CD14-positive monocyte (primary cell): ENCODE measurements at regions not wholly inside any gene's neighbourhood (a gene's known extent, or its start where the extent isn't known, plus 50 kb on each side); places are given as distances from the start of the nearest gene placed in this dataset.

Source experiments
- DNase-seq, 3 donors: peaks; one replicate each; pipeline ENCODE4 v3.0.0-alpha.2; 2011 to 2022
- H2AFZ ChIP-seq: 2 replicates; pipeline ENCODE4 v1.6.0; 2012; ENCODE audit warnings: mild to moderate bottlenecking, low read depth, low read length, inconsistent platforms; ENCODE audit not compliant: insufficient read depth, poor library complexity, severe bottlenecking
- H3K27ac ChIP-seq, 2 donors: 1 replicate in 1 of 2; 2 replicates in 1 of 2; pipeline ENCODE4 v1.5.1; 2012 to 2013; ENCODE audit warnings: low read length in 2 of 2, control low read depth in 1 of 2, inconsistent platforms in 1 of 2, low read depth in 1 of 2, mild to moderate bottlenecking in 1 of 2
- H3K27me3 ChIP-seq, 2 donors: one replicate each; pipeline versions ENCODE4 v1.6.0 to v1.6.1; 2011 to 2013; ENCODE audit warnings: low read length in 2 of 2; ENCODE audit not compliant: control insufficient read depth in 2 of 2, insufficient read depth in 2 of 2
- H3K36me3 ChIP-seq, 2 donors: replicated peaks in 1 of 2; 1 replicate in 1 of 2; 2 replicates in 1 of 2; pipeline versions ENCODE4 v1.5.1 to v1.6.1; 2012 to 2013; ENCODE audit warnings: low read length in 2 of 2, control low read depth in 1 of 2, inconsistent platforms in 1 of 2, mild to moderate bottlenecking in 1 of 2; ENCODE audit not compliant: insufficient read depth in 2 of 2, control insufficient read depth in 1 of 2
- H3K4me1 ChIP-seq, 2 donors: 1 replicate in 1 of 2; 2 replicates in 1 of 2; pipeline versions ENCODE4 v1.5.1 to v1.6.1; 2012 to 2013; ENCODE audit warnings: low read length in 2 of 2, control low read depth in 1 of 2, inconsistent platforms in 1 of 2, mild to moderate bottlenecking in 1 of 2, moderate library complexity in 1 of 2; ENCODE audit not compliant: insufficient read depth in 2 of 2, control insufficient read depth in 1 of 2
- H3K4me2 ChIP-seq: replicated peaks from 2 replicates; pipeline ENCODE3; 2012; ENCODE audit warnings: low read length, moderate library complexity, mild to moderate bottlenecking; ENCODE audit not compliant: poor library complexity, severe bottlenecking; ENCODE audit errors: extremely low read depth
- H3K4me3 ChIP-seq, 3 experiments: fragments of 200-600 bp in 1 of 3; sonication (generic) in 1 of 3; replicated peaks in 1 of 3; 1 replicate in 2 of 3; 2 replicates in 1 of 3; pipeline ENCODE4 v1.5.1; 2011 to 2013; ENCODE audit warnings: low read length in 3 of 3, mild to moderate bottlenecking in 3 of 3, control low read depth in 2 of 3, low read depth in 2 of 3, inconsistent platforms in 1 of 3, moderate library complexity in 1 of 3
- H3K79me2 ChIP-seq: 2 replicates; pipeline ENCODE4 v1.6.0; 2012; ENCODE audit warnings: mild to moderate bottlenecking, control low read depth, inconsistent platforms, low read length, moderate library complexity; ENCODE audit not compliant: insufficient read depth
- H3K9ac ChIP-seq: 2 replicates; pipeline ENCODE4 v1.6.0; 2017; ENCODE audit warnings: low read length, mild to moderate bottlenecking; ENCODE audit not compliant: insufficient read depth, poor library complexity, severe bottlenecking
- H3K9me3 ChIP-seq, 2 donors: replicated peaks in 1 of 2; 1 replicate in 1 of 2; 2 replicates in 1 of 2; pipeline versions ENCODE4 v1.5.1 to v1.6.1; 2012 to 2013; ENCODE audit warnings: low read length in 2 of 2, control low read depth in 1 of 2; ENCODE audit not compliant: control insufficient read depth in 1 of 2, insufficient read depth in 1 of 2
- H4K20me1 ChIP-seq: 2 replicates; pipeline ENCODE4 v1.6.0; 2012; ENCODE audit warnings: mild to moderate bottlenecking, low read length, control low read depth, moderate library complexity; ENCODE audit not compliant: insufficient read depth
- H3K27ac Mint-ChIP-seq, 7 donors: one replicate each; pipeline ENCODE4 v1.8.0; 2020; ENCODE audit warnings: mild to moderate bottlenecking in 7 of 7, mixed read lengths in 7 of 7, moderate library complexity in 6 of 7, inconsistent platforms in 2 of 7
- H3K27me3 Mint-ChIP-seq, 3 donors: one replicate each; pipeline ENCODE4 v1.8.0; 2021 to 2022; ENCODE audit warnings: low read depth in 3 of 3, mild to moderate bottlenecking in 3 of 3, mixed read lengths in 3 of 3, moderate library complexity in 3 of 3, inconsistent platforms in 1 of 3
- H3K36me3 Mint-ChIP-seq, 2 donors: one replicate each; pipeline ENCODE4 v1.8.0; 2020; ENCODE audit warnings: mixed read lengths in 2 of 2, inconsistent platforms in 1 of 2, mild to moderate bottlenecking in 1 of 2
- H3K4me1 Mint-ChIP-seq: one replicate; pipeline ENCODE4 v1.8.0; 2020; ENCODE audit warnings: mild to moderate bottlenecking, mixed read lengths
- H3K4me3 Mint-ChIP-seq, 2 donors: one replicate each; pipeline ENCODE4 v1.8.0; 2020; ENCODE audit warnings: mild to moderate bottlenecking in 2 of 2, mixed read lengths in 2 of 2, moderate library complexity in 1 of 2
- H3K9me3 Mint-ChIP-seq, 7 donors: one replicate each; pipeline ENCODE4 v1.8.0; 2020 to 2022; ENCODE audit warnings: mixed read lengths in 7 of 7, mild to moderate bottlenecking in 6 of 7, moderate library complexity in 6 of 7, inconsistent platforms in 2 of 7
- WGBS: methylation state at CpG from one replicate; pipeline ENCODE4 v1.1.5; 2013; ENCODE audit warnings: missing lambda C conversion rate; ENCODE audit not compliant: insufficient coverage; 5-methylcytosine and 5-hydroxymethylcytosine counted together
- intact Hi-C, 2 donors: fragments of 100-400 bp; cut with micrococcal nuclease; formaldehyde crosslinking; loops; one replicate each; pipeline versions ENCODE4 v1.15.0 to v1.15.1; 2023
- TF ChIP-seq, protein P1 (sequence below): fragments of 200-600 bp; IDR thresholded peaks from one replicate; pipeline ENCODE4 v1.8.0; 2022; ENCODE audit warnings: antibody characterized with exemption, mild to moderate bottlenecking

DNA sequence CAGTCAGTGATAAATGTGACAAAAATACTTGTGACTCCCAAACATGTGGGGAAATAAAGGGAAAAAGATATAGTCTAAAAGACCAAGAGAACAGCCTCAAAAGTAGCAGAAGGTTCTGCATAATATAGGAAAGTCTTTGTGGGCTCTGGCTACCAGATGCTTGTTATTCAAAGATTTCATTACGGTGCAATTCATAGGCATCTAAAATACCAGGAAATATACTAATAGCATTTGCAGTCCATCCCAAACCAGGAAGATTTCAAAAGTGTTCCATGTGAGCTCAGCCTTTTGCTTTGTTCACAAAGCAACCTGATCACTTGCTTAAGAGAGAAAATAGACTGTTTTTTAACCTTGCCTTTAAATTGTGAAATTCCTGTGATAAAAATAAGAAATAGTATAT is 506.7 kb upstream of the MARCKS start:
- intact Hi-C loops = no loop called here
- Histone ChIP-seq H3K27ac (no peak overlapping the region), H3K36me3 (no peaks in the 10 kb centered on the region), H3K4me2 (no peak overlapping the region), H3K27me3 (no peaks in the 10 kb centered on the region), H3K4me3 (no peak overlapping the region), H3K4me1 (no peaks in the 10 kb centered on the region), H4K20me1 (no peaks in the 10 kb centered on the region), H3K9me3 (no peaks in the 10 kb centered on the region), H3K79me2 (no peaks in the 10 kb centered on the region), H2AFZ (no peak overlapping the region), H3K9ac (no peak overlapping the region)
- WGBS = 50% methylated on average over 1 of the region's 1 CpG
- Mint-ChIP-seq H3K27ac (peak overlapping the region in 1 of 7 donors; percentile 4), H3K36me3 (no peaks in the 10 kb centered on the region), H3K9me3 (peaks cover 0 to 2% (median 0%) of the 10 kb centered on the region in 7 donors), H3K27me3 (peaks cover 0 to 3% (median 2%) of the 10 kb centered on the region in 3 donors), H3K4me3 (no peak overlapping the region), H3K4me1 (no peaks in the 10 kb centered on the region)
- TF ChIP-seq, protein P1, sequence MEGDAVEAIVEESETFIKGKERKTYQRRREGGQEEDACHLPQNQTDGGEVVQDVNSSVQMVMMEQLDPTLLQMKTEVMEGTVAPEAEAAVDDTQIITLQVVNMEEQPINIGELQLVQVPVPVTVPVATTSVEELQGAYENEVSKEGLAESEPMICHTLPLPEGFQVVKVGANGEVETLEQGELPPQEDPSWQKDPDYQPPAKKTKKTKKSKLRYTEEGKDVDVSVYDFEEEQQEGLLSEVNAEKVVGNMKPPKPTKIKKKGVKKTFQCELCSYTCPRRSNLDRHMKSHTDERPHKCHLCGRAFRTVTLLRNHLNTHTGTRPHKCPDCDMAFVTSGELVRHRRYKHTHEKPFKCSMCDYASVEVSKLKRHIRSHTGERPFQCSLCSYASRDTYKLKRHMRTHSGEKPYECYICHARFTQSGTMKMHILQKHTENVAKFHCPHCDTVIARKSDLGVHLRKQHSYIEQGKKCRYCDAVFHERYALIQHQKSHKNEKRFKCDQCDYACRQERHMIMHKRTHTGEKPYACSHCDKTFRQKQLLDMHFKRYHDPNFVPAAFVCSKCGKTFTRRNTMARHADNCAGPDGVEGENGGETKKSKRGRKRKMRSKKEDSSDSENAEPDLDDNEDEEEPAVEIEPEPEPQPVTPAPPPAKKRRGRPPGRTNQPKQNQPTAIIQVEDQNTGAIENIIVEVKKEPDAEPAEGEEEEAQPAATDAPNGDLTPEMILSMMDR = no peak
- no peak for DNase-seq

DNA sequence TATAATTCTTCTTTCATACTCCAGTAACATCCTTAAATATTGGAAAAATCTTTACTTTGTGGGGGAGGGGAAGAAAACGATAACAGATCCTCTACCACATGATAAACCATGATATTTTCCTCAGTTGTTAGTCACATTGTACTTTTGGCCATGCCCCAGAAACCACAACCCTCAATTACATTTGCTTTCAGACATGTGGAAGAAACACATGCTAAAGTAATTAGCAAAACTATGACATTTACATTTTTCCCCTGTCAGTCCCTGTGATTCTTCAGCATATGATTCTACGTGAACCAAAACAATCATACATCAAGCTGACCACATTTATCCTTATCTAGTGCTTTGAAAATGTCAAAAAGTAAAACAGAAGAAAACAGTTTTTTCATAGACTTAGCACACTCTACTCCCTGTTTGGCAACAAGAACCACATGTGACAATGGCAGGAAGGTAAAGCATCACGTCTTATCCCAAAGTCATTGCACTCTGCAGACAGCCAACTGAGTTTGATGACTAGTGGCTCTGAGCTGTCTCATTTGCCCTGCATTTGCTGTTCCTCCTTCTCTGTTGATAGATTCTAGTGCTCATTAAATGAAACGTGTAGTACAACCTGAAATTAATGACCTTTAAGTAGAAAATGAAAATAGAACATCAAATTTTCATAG is 505.8 kb upstream of the MARCKS start:
- H3K36me3 Mint-ChIP-seq = no peaks in the 10 kb centered on the region
- Histone ChIP-seq H3K4me3 (no peak overlapping the region), H3K79me2 (no peaks in the 10 kb centered on the region), H4K20me1 (no peaks in the 10 kb centered on the region), H3K9ac (no peak overlapping the region), H3K4me2 (no peak overlapping the region), H3K4me1 (no peaks in the 10 kb centered on the region), H3K27me3 (no peaks in the 10 kb centered on the region), H3K9me3 (no peaks in the 10 kb centered on the region), H2AFZ (no peak overlapping the region), H3K36me3 (no peaks in the 10 kb centered on the region), H3K27ac (no peak overlapping the region)
- TF ChIP-seq, protein P1 = no peak
- H3K9me3 Mint-ChIP-seq = peaks cover 0 to 2% (median 0%) of the 10 kb centered on the region in 7 donors
- DNase-seq = no peak
- no peaks in the 10 kb centered on the region for H3K4me1 Mint-ChIP-seq
- 20% methylated on average over 1 of the region's 4 CpGs for WGBS
- intact Hi-C loops = no loop called here
- H3K27me3 Mint-ChIP-seq = peaks cover 0 to 3% (median 2%) of the 10 kb centered on the region in 3 donors
- H3K27ac Mint-ChIP-seq = peak overlapping the region in 1 of 7 donors; percentile 35
- no peak overlapping the region for H3K4me3 Mint-ChIP-seq
